T-helper 1 cell treated with Interleukin-12 subunit alpha and Interleukin-12 subunit beta and Interleukin-4 antibody, amounts not matched to agents 30 μg/mL and 1 μg/mL, for 36 hours (primary cell): ENCODE measurements at regions not wholly inside any gene's neighbourhood (a gene's known extent, or its start where the extent isn't known, plus 50 kb on each side); places are given as distances from the start of the nearest gene placed in this dataset.

ENCODE experiments used
- H3K27ac Mint-ChIP-seq: one replicate; pipeline ENCODE4 v1.8.0; 2021; ENCODE audit warnings: mild to moderate bottlenecking, mixed read lengths
- H3K27me3 Mint-ChIP-seq: one replicate; pipeline ENCODE4 v1.8.0; 2021; ENCODE audit warnings: low read depth, mixed read lengths
- H3K36me3 Mint-ChIP-seq: one replicate; pipeline ENCODE4 v1.8.0; 2021; ENCODE audit warnings: low read depth, mixed read lengths
- H3K4me1 Mint-ChIP-seq: one replicate; pipeline ENCODE4 v1.8.0; 2021; ENCODE audit warnings: low read depth, mixed read lengths
- H3K4me3 Mint-ChIP-seq: one replicate; pipeline ENCODE4 v1.8.0; 2021; ENCODE audit warnings: mild to moderate bottlenecking, moderate library complexity, mixed read lengths
- H3K9me3 Mint-ChIP-seq: one replicate; pipeline ENCODE4 v1.8.0; 2021; ENCODE audit warnings: mixed read lengths

- Mint-ChIP-seq H3K27me3 (no peaks in the 10 kb centered on the region), H3K9me3 (no peaks in the 10 kb centered on the region), H3K36me3 (no peaks in the 10 kb centered on the region), H3K27ac (no peak overlapping the region), H3K4me3 (no peak overlapping the region), H3K4me1 (no peaks in the 10 kb centered on the region)
These were observed 154.3 kb upstream of the GIMD1 start for GRCh38 chr4:106522839-106523238.

- no peak overlapping the region for H3K27ac Mint-ChIP-seq
- no peaks in the 10 kb centered on the region for H3K9me3 Mint-ChIP-seq
- no peak overlapping the region for H3K4me3 Mint-ChIP-seq
- H3K4me1 Mint-ChIP-seq, result no peaks in the 10 kb centered on the region
- H3K36me3 Mint-ChIP-seq, result no peaks in the 10 kb centered on the region
- H3K27me3 Mint-ChIP-seq, result no peaks in the 10 kb centered on the region
These were observed 144.1 kb upstream of the GIMD1 start for GRCh38 chr4:106512706-106513105.

GRCh38 chr4:106507440-106507839 lies 138.9 kb upstream of the GIMD1 start:
- H3K27me3 Mint-ChIP-seq, result no peaks in the 10 kb centered on the region
- H3K36me3 Mint-ChIP-seq, result no peaks in the 10 kb centered on the region
- no peak overlapping the region for H3K27ac Mint-ChIP-seq
- no peak overlapping the region for H3K4me3 Mint-ChIP-seq
- H3K9me3 Mint-ChIP-seq, result no peaks in the 10 kb centered on the region
- no peaks in the 10 kb centered on the region for H3K4me1 Mint-ChIP-seq

GRCh38 chr4:106503116-106504050 lies 134.8 kb upstream of the GIMD1 start:
- Mint-ChIP-seq H3K36me3 (no peaks in the 10 kb centered on the region), H3K4me1 (no peaks in the 10 kb centered on the region), H3K27me3 (peaks cover 5% of the 10 kb centered on the region), H3K27ac (no peak overlapping the region), H3K4me3 (no peak overlapping the region), H3K9me3 (no peaks in the 10 kb centered on the region)

GRCh38 chr4:106502106-106502699 lies 133.6 kb upstream of the GIMD1 start:
- no peaks in the 10 kb centered on the region for H3K36me3 Mint-ChIP-seq
- H3K27me3 Mint-ChIP-seq, result peaks cover 5% of the 10 kb centered on the region
- H3K4me1 Mint-ChIP-seq, result no peaks in the 10 kb centered on the region
- H3K4me3 Mint-ChIP-seq, result no peak overlapping the region
- no peaks in the 10 kb centered on the region for H3K9me3 Mint-ChIP-seq
- no peak overlapping the region for H3K27ac Mint-ChIP-seq

- H3K4me1 Mint-ChIP-seq, result no peaks in the 10 kb centered on the region
- no peaks in the 10 kb centered on the region for H3K36me3 Mint-ChIP-seq
- no peak overlapping the region for H3K27ac Mint-ChIP-seq
- H3K9me3 Mint-ChIP-seq, result no peaks in the 10 kb centered on the region
- peaks cover 4% of the 10 kb centered on the region for H3K27me3 Mint-ChIP-seq
- H3K4me3 Mint-ChIP-seq, result no peak overlapping the region
These were observed 128.7 kb upstream of the GIMD1 start for GRCh38 chr4:106497271-106497670.

GRCh38 chr4:106496061-106496460 lies 127.5 kb upstream of the GIMD1 start:
- Mint-ChIP-seq H3K27me3 (no peaks in the 10 kb centered on the region), H3K36me3 (no peaks in the 10 kb centered on the region), H3K4me3 (no peak overlapping the region), H3K9me3 (peaks cover under 1% of the 10 kb centered on the region), H3K4me1 (no peaks in the 10 kb centered on the region), H3K27ac (no peak overlapping the region)

GRCh38 chr4:106495476-106495875 lies 126.9 kb upstream of the GIMD1 start:
- Mint-ChIP-seq H3K4me1 (no peaks in the 10 kb centered on the region), H3K4me3 (no peak overlapping the region), H3K36me3 (no peaks in the 10 kb centered on the region), H3K9me3 (peaks cover 3% of the 10 kb centered on the region), H3K27me3 (no peaks in the 10 kb centered on the region), H3K27ac (no peak overlapping the region)

GRCh38 chr4:106494066-106494465 lies 125.5 kb upstream of the GIMD1 start:
- H3K9me3 Mint-ChIP-seq, result peaks cover 3% of the 10 kb centered on the region

GRCh38 chr4:106493086-106493485 lies 124.5 kb upstream of the GIMD1 start:
- Mint-ChIP-seq H3K27ac (no peak overlapping the region), H3K4me1 (no peaks in the 10 kb centered on the region), H3K36me3 (no peaks in the 10 kb centered on the region), H3K9me3 (peaks cover 3% of the 10 kb centered on the region), H3K27me3 (no peaks in the 10 kb centered on the region), H3K4me3 (no peak overlapping the region)

More at GRCh38 chr4:106494066-106494465, 125.5 kb upstream of the GIMD1 start:
- Mint-ChIP-seq H3K27ac (no peak overlapping the region), H3K4me1 (no peaks in the 10 kb centered on the region), H3K4me3 (no peak overlapping the region), H3K27me3 (no peaks in the 10 kb centered on the region), H3K36me3 (no peaks in the 10 kb centered on the region)

- H3K27ac Mint-ChIP-seq, result no peak overlapping the region
- peaks cover 7% of the 10 kb centered on the region for H3K9me3 Mint-ChIP-seq
- no peaks in the 10 kb centered on the region for H3K36me3 Mint-ChIP-seq
- H3K4me3 Mint-ChIP-seq, result no peak overlapping the region
- no peaks in the 10 kb centered on the region for H3K27me3 Mint-ChIP-seq
- no peaks in the 10 kb centered on the region for H3K4me1 Mint-ChIP-seq
These were observed 118.0 kb upstream of the GIMD1 start for GRCh38 chr4:106486533-106486932.

- no peaks in the 10 kb centered on the region for H3K4me1 Mint-ChIP-seq
- H3K27me3 Mint-ChIP-seq, result no peaks in the 10 kb centered on the region
- no peak overlapping the region for H3K27ac Mint-ChIP-seq
- no peaks in the 10 kb centered on the region for H3K36me3 Mint-ChIP-seq
- H3K4me3 Mint-ChIP-seq, result no peak overlapping the region
- H3K9me3 Mint-ChIP-seq, result peaks cover 4% of the 10 kb centered on the region
These were observed 113.2 kb upstream of the GIMD1 start for GRCh38 chr4:106481801-106482200.

- H3K27me3 Mint-ChIP-seq, result no peaks in the 10 kb centered on the region
- no peak overlapping the region for H3K4me3 Mint-ChIP-seq
- no peaks in the 10 kb centered on the region for H3K36me3 Mint-ChIP-seq
- H3K4me1 Mint-ChIP-seq, result no peaks in the 10 kb centered on the region
- H3K9me3 Mint-ChIP-seq, result peaks cover 4% of the 10 kb centered on the region
- no peak overlapping the region for H3K27ac Mint-ChIP-seq
These were observed 109.6 kb upstream of the GIMD1 start for GRCh38 chr4:106478152-106478551.

- Mint-ChIP-seq H3K36me3 (no peaks in the 10 kb centered on the region), H3K9me3 (no peaks in the 10 kb centered on the region), H3K4me3 (no peak overlapping the region), H3K27ac (no peak overlapping the region), H3K4me1 (no peaks in the 10 kb centered on the region), H3K27me3 (no peaks in the 10 kb centered on the region)
These were observed 108.2 kb upstream of the GIMD1 start for GRCh38 chr4:106476741-106477140.

- Mint-ChIP-seq H3K9me3 (no peaks in the 10 kb centered on the region), H3K4me1 (no peaks in the 10 kb centered on the region), H3K27ac (no peak overlapping the region), H3K27me3 (no peaks in the 10 kb centered on the region), H3K36me3 (no peaks in the 10 kb centered on the region), H3K4me3 (no peak overlapping the region)
These were observed 104.9 kb upstream of the GIMD1 start for GRCh38 chr4:106473515-106473914.
